Stimulated activated CD8-positive, alpha-beta memory T cell treated with anti-CD3 and anti-CD28 coated beads, Interleukin-2, amount 100 ng/mL, for 1 hour (primary cell): ENCODE measurements at regions not wholly inside any gene's neighbourhood (a gene's known extent, or its start where the extent isn't known, plus 50 kb on each side); places are given as distances from the start of the nearest gene placed in this dataset.

Experiments used
- DNase-seq, 2 donors: peaks; one replicate each; pipeline ENCODE4 v3.0.0-alpha.2; 2020; ENCODE audit warnings: low read depth in 2 of 2

GRCh38 chr2:173770947-173771678 lies 194.1 kb downstream of the SP3 start:
- DNase-seq, result no peak

- DNase-seq, result no peak
These were observed 193.0 kb downstream of the SP3 start for GRCh38 chr2:173772205-173772604.

DNA sequence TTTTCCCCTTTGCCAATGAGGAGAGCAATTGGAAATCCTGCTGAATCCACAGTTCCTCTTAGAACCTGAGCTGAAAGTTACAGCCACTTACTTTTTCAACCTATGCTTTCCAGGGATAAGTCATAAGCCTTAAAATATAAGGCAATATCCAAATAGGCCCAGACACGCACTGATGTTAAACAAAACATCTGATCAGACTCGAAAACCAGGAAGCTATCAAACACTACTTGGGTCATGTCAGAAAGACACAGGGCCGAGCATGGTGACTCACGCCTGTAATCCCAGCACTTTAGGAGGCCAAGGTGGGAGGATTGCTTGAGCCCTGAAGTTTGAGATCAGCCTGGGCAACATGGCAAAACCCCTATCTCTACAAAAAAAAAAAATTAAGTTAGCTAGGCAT lies 192.1 kb downstream of the SP3 start:
- no peak for DNase-seq

DNA sequence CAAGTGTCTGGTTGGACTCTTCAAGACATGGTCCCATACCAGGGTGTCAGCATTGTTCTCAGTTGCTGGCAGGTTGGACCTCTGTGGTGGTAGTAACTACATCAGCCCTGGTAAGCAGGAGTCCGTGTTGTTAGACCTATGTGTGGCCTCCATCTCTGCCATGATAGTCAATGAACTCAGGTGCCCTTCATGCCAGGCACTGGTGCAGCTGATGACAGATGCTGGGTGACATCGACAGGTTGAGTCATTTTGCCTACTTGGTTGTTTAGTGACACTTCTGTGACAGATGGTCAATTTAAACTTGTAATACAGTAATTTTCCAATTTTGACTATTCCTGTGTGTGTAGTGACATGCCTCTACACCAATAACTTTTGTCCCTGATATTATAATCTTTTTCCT lies 189.7 kb downstream of the SP3 start:
- DNase-seq, result no peak

DNA sequence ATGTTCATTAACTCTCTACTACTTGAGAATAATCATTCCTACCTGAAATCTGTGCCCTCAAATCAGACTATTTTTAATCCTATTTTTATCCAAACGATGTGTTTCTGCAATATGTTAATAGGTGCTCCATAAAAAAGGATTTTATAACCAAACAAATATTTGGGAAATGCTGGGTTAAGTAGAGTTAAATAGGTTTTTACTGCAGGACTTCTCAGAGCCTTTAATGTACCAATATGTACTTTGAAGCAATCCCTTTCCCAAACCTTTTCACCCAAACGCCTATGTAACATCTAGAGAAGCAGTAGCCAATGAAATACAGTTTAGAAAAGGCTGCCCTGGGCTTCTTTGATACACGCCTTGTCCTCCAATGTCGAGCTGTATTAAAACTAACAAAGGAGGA lies 182.5 kb downstream of the SP3 start:
- DNase-seq, result no peak

- no peak for DNase-seq
These were observed 181.8 kb downstream of the SP3 start for GRCh38 chr2:173783382-173783781.

- no peak for DNase-seq
These were observed 179.4 kb downstream of the SP3 start for GRCh38 chr2:173785813-173786212.

DNA sequence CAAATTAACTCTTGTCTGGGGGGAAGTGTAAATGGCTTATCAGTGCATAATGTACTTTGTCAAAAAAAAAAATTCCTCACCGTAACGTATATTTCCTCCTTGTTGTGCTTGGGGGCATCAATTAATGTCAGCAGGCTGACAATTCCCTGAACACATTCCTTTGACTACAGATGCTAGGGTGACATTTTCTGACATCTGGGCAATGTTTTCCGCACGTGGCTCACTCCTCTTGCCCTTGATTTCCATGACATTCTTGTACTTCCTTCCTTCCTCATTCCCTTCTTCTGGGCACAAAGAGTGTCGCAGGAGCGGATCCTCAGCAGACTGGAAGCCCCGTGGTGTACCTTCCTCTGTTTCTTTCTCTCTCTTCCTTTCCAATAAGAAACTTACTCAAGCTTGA lies 173.7 kb downstream of the SP3 start:
- DNase-seq, result no peak

DNA sequence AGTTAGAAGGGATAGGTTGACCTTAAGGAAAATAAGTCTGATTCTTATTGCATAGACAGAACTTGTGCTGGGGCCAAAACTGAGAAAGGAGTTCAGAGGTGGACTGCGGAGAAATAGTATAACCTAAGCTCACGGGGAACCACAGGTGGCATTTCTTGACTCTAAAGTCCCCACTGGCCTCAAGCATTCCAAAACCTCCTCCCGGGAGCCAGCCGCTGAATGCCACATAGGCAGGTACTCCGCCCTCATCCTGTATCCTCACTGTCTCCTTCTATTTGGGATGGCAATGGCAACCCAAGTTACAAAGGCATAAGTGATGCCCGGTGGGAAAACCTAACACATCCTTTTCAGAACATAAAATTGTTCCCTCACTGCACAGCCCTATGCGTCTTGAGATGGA lies 173.0 kb downstream of the SP3 start:
- DNase-seq, result no peak

DNA sequence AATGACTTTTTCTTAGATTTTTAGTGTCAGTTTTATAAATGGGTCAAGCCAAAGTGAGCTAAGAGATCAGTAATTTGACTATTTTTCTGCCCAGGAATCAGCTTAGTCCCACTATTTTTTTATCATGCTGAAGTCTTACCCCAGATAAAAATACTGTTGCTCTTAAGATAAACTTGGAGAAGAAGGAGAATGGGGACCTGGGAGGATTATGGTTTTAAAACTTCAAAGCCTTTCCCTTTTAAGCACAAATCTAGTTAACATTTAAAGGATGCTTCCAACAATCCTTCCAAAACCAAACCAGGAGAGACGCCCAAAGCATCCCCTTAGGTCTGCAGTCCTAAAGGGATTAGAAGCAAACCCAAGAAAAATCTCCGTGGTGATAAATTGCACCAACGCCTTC lies 172.4 kb downstream of the SP3 start:
- DNase-seq, result no peak

GRCh38 chr2:173793709-173794565 lies 171.2 kb downstream of the SP3 start:
- DNase-seq, result no peak

- DNase-seq, result no peak
These were observed 167.4 kb downstream of the SP3 start for GRCh38 chr2:173797586-173798263.

DNA sequence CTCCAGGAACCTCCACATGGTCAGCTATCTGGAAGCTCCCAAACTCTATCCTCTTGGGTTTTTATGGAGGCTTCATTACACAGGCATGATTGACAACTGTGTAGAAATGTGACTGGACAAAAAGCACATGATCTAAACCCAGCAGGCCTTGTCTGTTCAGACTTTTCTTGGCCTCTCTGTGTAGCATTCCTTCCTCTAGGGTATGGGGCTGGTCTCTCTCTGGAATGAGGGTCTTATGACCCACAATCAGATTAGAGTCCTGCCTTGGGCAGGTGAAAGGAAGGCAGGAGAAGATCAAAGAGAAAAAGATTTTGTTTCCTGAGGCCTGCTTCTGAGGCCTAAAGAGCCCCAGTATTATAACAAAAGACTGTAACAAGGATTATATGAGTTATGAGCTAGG lies 162.7 kb downstream of the SP3 start:
- no peak for DNase-seq

DNA sequence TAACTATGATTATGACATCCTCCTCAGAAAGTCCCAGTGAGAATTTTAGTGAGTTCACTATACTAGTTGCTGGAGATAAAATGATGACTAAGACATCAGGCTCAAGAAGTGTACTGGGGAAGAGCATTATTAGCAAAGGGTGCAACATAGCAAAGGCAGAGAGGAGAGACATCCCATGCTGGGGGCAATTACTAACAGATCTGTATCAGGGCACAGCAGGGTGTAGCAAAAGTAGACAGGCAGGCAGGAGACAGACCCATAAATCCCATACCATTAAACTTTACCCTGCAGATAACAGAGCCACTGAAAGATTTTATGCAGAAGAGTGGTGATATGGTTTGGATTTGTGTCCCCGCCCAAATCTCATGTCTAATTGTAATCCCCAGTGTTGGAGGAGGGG lies 161.7 kb downstream of the SP3 start:
- DNase-seq, result no peak

DNA sequence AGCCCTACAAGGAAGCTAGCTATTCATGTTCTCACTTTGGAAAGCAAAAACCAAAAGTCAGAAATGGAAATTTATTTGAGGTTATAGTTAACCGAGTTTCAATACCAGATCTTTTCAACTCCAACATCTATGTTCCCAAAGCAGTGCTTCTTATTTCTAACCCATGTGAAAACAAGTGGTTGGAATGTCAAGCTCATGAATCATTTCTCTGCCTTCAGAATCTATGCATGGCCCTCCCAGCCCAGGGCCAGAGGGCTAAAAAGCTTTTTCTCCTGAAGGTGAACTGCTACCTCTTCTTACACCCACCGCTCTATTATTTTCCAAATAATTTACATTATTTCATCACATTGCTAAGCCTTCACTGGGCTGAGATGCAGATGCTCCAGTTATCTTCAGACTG lies 158.4 kb downstream of the SP3 start:
- no peak for DNase-seq

DNA sequence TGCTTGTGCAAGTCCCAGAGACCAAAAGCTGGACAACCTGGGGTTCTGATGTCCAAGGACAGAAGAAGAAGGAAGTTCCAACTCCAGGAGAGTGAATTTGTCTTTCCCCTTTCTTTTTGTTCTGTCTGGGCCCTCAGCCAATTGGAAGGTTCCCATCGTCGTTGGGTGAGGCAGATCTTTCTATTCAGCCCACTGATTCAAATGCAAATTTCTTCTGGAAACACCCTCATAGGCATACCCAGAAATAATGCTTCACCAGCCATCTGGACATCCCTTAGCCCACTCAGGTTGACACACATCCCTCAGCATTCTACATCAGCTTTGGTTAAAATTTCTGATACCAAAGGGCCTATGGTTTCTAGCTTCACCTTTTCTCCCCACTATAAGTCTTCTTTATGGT lies 156.5 kb downstream of the SP3 start:
- DNase-seq, result no peak

GRCh38 chr2:173812321-173812720 lies 152.9 kb downstream of the SP3 start:
- no peak for DNase-seq

- no peak for DNase-seq
These were observed 150.9 kb downstream of the SP3 start for GRCh38 chr2:173814306-173814705.

- no peak for DNase-seq
These were observed 149.4 kb downstream of the SP3 start for GRCh38 chr2:173815772-173816171.

GRCh38 chr2:173817582-173817981 lies 147.6 kb downstream of the SP3 start:
- no peak for DNase-seq

DNA sequence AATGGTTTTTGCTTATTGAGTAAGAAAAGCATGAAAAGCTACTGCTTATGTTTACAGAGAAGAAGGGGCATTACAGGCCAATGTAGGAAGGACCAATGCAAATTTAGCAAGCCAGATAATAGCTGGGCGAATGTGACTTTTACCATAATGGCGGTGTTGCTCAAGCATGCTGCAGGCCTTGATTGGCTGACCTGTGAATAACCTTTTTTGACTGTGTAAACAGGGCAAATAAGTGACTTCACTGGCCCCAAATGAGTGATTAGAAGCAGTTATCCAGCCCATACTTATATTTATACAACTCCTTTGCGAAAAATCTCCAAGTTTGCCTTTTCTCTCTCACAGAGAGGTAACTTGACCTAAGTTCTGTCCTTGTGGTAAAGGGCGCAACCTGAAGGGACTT lies 146.9 kb downstream of the SP3 start:
- DNase-seq, result no peak

DNA sequence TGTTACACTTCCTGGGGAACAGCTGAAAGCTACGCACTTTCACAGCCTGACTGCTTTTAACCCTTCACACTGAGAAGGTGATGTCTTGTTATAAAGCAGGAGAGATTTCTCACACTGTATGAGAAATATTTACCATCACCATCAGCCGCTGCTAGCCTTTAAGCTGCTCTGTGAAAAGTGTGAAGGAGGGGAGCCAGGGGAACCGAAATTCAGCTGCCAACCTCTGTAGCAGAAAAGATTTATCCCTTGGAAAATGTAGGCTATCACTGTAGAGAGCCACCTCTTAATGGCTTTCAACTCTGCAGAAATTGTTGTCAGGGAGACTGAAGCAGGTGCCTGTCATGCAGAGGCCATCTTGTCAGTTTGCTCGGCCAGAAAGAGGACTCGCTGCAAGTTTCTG lies 145.3 kb downstream of the SP3 start:
- DNase-seq, result no peak

DNA sequence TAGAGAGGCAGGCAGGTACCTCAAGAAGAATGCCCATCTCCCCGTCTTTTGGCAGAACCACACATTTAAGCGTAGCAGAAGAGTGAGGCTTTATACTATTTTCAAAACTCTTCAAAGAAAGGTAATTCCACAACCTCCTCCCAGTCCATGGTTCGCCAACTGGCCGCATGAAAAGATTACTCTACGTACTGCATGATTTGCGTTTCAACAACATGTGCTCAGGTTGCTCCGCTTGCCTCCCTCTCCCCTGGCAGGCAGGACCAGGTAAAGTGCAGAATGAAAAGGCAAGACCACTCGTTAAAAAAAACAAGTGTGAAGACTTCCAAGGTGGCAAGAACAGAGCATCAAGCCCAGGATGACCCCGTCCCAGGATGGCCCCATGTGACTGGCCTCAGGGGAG lies 143.7 kb downstream of the SP3 start:
- no peak for DNase-seq
